Lower leg skin (tissue), 4 donors: ENCODE measurements at regions not wholly inside any gene's neighbourhood (a gene's known extent, or its start where the extent isn't known, plus 50 kb on each side); places are given as distances from the start of the nearest gene placed in this dataset.

Experiments used
- DNase-seq, 2 donors: peaks; one replicate each; pipeline ENCODE4 v3.0.0-alpha.2; 2019; ENCODE audit warnings: low spot score in 2 of 2
- H3K4me3 ChIP-seq: fragments of 200-600 bp; sonication (generic); 2 replicates; pipeline ENCODE4 v1.5.1; 2017; ENCODE audit warnings: mild to moderate bottlenecking, low read depth; ENCODE audit not compliant: poor library complexity, severe bottlenecking
- POLR2A ChIP-seq, 2 donors: fragments of 450-650 bp; IDR thresholded peaks; one replicate each; pipeline ENCODE4 v1.6.1; 2016 to 2017; ENCODE audit warnings: antibody characterized with exemption in 2 of 2, mild to moderate bottlenecking in 1 of 2, moderate library complexity in 1 of 2
- WGBS, 2 donors: methylation state at CpG; one replicate each; pipeline ENCODE4 v1.1.5; 2018; 5-methylcytosine and 5-hydroxymethylcytosine counted together
- intact Hi-C: fragments of 100-400 bp; cut with DNase I; formaldehyde crosslinking; loops from one replicate; pipeline ENCODE4 v1.15.0; 2023; ENCODE audit warnings: low total_unique reads
- TF ChIP-seq, protein P1 (sequence below), 3 donors: fragments of 450-650 bp; IDR thresholded peaks; one replicate each; pipeline ENCODE4 v1.5.1; 2016; ENCODE audit warnings: antibody characterized with exemption in 3 of 3, mild to moderate bottlenecking in 3 of 3, moderate library complexity in 2 of 3

DNA sequence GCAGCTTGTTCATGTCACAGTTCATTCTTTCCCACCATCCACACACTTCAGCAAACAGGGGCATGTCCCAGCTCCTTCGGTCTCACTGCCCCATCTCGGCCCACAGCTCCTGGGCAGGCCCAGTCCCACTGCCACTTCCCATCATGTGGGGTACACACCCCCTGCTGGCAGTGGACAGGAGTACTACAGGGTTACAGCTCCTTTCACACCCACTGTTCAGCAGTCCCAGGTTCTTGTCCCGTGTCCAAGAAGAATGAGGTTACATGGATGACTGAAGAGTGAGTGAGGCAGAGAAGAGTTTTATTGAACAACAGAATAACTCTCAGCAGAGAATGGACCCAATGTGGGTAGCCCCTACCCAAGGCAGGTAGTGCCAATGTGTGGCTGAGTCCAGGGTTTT, 77.8 kb upstream of the SMLR1 start:
- intact Hi-C loops: no loop called here
- 93 to 97% methylated on average over 3 of the region's 3 CpGs for WGBS, 2 donors
- TF ChIP-seq POLR2A (IDR thresholded peaks at IDR 0.05): no peak
- TF ChIP-seq, protein P1, sequence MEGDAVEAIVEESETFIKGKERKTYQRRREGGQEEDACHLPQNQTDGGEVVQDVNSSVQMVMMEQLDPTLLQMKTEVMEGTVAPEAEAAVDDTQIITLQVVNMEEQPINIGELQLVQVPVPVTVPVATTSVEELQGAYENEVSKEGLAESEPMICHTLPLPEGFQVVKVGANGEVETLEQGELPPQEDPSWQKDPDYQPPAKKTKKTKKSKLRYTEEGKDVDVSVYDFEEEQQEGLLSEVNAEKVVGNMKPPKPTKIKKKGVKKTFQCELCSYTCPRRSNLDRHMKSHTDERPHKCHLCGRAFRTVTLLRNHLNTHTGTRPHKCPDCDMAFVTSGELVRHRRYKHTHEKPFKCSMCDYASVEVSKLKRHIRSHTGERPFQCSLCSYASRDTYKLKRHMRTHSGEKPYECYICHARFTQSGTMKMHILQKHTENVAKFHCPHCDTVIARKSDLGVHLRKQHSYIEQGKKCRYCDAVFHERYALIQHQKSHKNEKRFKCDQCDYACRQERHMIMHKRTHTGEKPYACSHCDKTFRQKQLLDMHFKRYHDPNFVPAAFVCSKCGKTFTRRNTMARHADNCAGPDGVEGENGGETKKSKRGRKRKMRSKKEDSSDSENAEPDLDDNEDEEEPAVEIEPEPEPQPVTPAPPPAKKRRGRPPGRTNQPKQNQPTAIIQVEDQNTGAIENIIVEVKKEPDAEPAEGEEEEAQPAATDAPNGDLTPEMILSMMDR (IDR thresholded peaks at IDR 0.05): no peak
- no peak overlapping the region for H3K4me3 ChIP-seq
- DNase-seq: no peak

DNA sequence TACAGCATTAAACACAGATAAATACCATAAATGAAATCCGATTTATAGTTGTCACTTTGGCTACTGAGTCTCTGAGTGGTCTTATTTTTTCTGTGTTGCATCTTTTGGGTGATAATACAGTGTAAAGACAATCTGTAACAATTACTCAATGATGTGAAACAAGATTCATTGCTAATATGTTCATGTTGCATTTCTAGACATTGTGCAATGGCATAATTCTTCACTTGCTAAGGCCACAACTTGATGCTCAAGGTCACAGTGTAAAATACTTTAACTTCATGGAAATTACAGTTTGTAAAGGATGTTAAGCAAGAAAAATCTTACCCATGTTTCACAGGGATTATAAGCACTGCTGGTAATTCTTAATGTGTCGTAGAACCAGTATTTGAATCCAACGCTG, 74.9 kb upstream of the SMLR1 start:
- WGBS, 2 donors: 90 to 94% methylated on average over 3 of the region's 3 CpGs
- H3K4me3 ChIP-seq: no peak overlapping the region
- no peak for DNase-seq
- intact Hi-C loops: no loop called here
- TF ChIP-seq, protein P1 (IDR thresholded peaks at IDR 0.05): no peak
- no peak for TF ChIP-seq POLR2A (IDR thresholded peaks at IDR 0.05)

DNA sequence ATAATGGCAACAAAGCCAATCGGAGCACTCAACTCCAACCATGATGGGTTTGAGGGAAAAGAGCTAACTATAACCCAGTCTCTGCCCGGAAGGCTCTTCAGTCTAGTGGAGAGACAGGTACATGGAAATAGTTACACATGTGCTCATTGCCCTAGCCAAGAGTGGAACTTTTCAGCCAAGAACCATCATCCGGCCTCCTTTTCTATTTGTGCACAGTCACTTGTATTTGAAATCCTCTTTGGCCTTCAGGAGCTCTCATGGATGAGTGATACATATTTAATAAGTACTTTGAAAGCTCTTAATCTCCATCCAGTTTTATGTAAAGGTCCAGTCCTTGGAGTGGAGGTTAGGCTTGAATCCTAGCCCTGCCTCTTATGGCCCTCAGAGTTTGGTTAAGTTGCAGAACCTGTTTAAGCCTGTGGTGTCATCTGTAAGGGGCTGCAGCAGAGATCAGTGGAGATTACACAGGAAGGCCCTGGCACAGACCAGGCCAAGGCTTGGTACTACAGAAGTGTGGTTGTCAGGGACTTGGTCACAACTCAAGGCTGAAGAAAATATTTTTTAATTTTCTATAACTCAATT, 72.3 kb upstream of the SMLR1 start:
- intact Hi-C loops: no loop called here
- TF ChIP-seq, protein P1 (IDR thresholded peaks at IDR 0.05): no peak
- no peak for TF ChIP-seq POLR2A (IDR thresholded peaks at IDR 0.05)
- no peak overlapping the region for H3K4me3 ChIP-seq
- WGBS, 2 donors: 87 to 97% methylated on average over 3 of the region's 3 CpGs
- no peak for DNase-seq

DNA sequence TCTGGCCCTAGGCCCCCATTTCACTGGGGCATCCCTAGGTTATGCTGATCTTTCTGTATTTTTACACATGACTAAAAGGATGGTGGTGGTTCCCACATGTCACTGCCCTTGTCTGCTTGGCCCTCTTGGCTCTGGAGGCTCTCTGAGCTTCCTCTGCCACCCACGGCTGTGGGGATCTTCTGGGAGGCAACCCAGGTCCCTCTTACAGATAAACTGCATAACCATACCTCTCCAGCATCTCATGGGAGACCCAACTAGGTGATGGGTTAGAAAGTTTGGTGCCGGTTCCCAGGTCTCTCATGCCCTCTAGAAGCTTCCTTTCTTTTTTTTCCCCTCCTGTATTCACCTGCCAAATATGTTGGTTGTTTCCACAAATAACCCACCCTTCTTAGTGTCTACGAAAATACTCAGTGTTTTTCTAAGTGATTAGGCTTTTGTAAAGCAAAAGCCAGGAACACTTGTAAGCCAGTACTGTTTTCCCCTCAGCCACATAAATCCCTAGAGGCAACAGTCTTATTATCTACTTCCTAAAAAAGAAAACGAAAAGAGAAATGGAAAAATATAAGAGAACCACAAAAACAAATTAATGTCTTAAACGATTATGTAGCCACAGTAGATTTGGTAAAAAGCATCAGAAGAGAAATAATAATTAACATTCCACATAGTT, 71.7 kb upstream of the SMLR1 start:
- DNase-seq: no peak
- WGBS, 2 donors: 54 to 63% methylated on average over 5 of the region's 5 CpGs
- no peak overlapping the region for H3K4me3 ChIP-seq
- intact Hi-C loops: no loop called here
- TF ChIP-seq, protein P1 (IDR thresholded peaks at IDR 0.05): no peak
- no peak for TF ChIP-seq POLR2A (IDR thresholded peaks at IDR 0.05)

DNA sequence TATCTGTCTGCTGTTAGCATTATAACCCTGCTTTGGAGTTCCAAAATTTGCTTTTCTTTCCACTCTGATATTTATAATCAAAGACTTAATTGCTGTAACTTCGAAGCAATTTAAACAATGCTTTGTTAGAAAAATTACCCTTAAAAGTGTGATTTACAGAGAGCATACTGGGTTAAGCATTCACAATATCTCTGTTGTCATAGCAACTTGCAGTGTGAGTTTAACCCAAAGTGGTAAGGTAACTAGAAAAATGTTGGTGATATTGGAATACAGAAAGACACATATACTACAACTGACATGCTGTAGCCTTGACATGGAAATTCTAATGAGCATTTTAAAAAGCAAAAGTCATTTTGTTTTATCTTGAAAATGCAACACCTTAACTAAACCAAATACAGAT, 70.4 kb upstream of the SMLR1 start:
- DNase-seq: no peak
- intact Hi-C loops: no loop called here
- TF ChIP-seq, protein P1 (IDR thresholded peaks at IDR 0.05): no peak
- no peak for TF ChIP-seq POLR2A (IDR thresholded peaks at IDR 0.05)
- H3K4me3 ChIP-seq: no peak overlapping the region
- 57 to 77% methylated on average over 1 of the region's 1 CpG for WGBS, 2 donors

DNA sequence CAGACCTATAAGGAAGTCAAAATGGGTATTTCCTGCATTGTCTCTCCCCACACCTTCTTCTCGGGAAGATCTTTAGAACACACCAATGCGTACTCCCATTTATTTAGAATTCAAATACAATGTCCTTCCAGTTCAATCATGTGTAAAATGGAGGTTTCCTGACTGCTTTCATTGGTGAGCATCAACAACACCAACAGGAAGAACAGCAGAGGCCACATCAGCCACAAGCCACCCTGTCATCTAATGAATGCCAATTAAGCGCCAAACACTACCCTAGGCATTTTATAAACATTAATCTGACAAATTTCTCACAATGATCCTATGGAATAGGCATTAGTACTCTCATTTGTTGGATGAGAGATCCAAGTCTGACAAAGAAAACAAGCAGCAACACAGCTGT, 68.4 kb upstream of the SMLR1 start:
- no peak for DNase-seq
- 86% methylated on average over 3 of the region's 3 CpGs for WGBS, 2 donors
- H3K4me3 ChIP-seq: no peak overlapping the region
- intact Hi-C loops: no loop called here
- TF ChIP-seq, protein P1 (IDR thresholded peaks at IDR 0.05): no peak
- no peak for TF ChIP-seq POLR2A (IDR thresholded peaks at IDR 0.05)
